SU-DHL-6 (cell line): ENCODE measurements at regions not wholly inside any gene's neighbourhood (a gene's known extent, or its start where the extent isn't known, plus 50 kb on each side); places are given as distances from the start of the nearest gene placed in this dataset.

Experiments
- H2AFZ ChIP-seq: fragments of 200-600 bp; sonication (generic); 2 replicates; pipeline ENCODE4 v1.6.1; 2014; ENCODE audit warnings: low read depth, mild to moderate bottlenecking, moderate library complexity, mixed read lengths, antibody characterized with exemption, low read length; ENCODE audit not compliant: severe bottlenecking
- H3F3A ChIP-seq: fragments of 200-600 bp; shearing (Covaris generic); 2 replicates; pipeline ENCODE4 v1.6.0; 2016; ENCODE audit warnings: antibody characterized with exemption, mild to moderate bottlenecking; ENCODE audit not compliant: insufficient read depth
- H3K27ac ChIP-seq: fragments of 200-600 bp; sonication (generic); 2 replicates; pipeline ENCODE4 v1.5.1; 2016; ENCODE audit warnings: low read depth, mild to moderate bottlenecking, low read length, moderate library complexity, mixed read lengths
- H3K27me3 ChIP-seq: fragments of 200-600 bp; sonication (generic), shearing (Covaris generic); 2 replicates; pipeline ENCODE4 v1.6.0; 2014; ENCODE audit warnings: mild to moderate bottlenecking, low read length
- H3K36me3 ChIP-seq: fragments of 200-600 bp; sonication (generic); 2 replicates; pipeline ENCODE4 v1.6.1; 2014; ENCODE audit warnings: mild to moderate bottlenecking, low read length, mixed read lengths
- H3K4me2 ChIP-seq: fragments of 300-600, 200-600 bp; shearing (Covaris generic), sonication (generic); 2 replicates; pipeline ENCODE4 v1.6.0; 2014; ENCODE audit warnings: low read length, low read depth, mild to moderate bottlenecking; ENCODE audit not compliant: poor library complexity, severe bottlenecking
- H3K4me3 ChIP-seq: fragments of 200-600 bp; sonication (generic); 2 replicates; pipeline ENCODE4 v1.5.1; 2014; ENCODE audit warnings: antibody characterized with exemption, low read length, mild to moderate bottlenecking, mixed read lengths; ENCODE audit not compliant: insufficient read depth, poor library complexity, severe bottlenecking
- H3K79me2 ChIP-seq: fragments of 200-600 bp; sonication (generic); 2 replicates; pipeline ENCODE4 v1.6.1; 2014; ENCODE audit warnings: mild to moderate bottlenecking, low read length, moderate library complexity; ENCODE audit not compliant: insufficient read depth
- H3K9ac ChIP-seq: fragments of 200-600 bp; sonication (generic); 2 replicates; pipeline ENCODE4 v1.7.0; 2014; ENCODE audit warnings: mild to moderate bottlenecking, low read length
- H3K9me2 ChIP-seq: fragments of 200-600 bp; sonication (generic); replicated peaks from 2 replicates; pipeline ENCODE4 v1.6.1; 2014; ENCODE audit warnings: low read length; ENCODE audit not compliant: insufficient read depth
- H3K9me3 ChIP-seq: fragments of 200-600 bp; sonication (generic); 2 replicates; pipeline ENCODE4 v1.6.1; 2014; ENCODE audit warnings: low read length, mixed read lengths; ENCODE audit not compliant: insufficient read depth
- H4K20me1 ChIP-seq: fragments of 200-600 bp; sonication (generic); 2 replicates; pipeline ENCODE4 v1.6.1; 2014; ENCODE audit warnings: low read depth, mild to moderate bottlenecking, antibody characterized with exemption, low read length, moderate library complexity, mixed read lengths
- CTCF ChIP-seq: fragments of 200-600 bp; sonication (generic); IDR thresholded peaks from one replicate; pipeline ENCODE4 v1.5.1; 2017; ENCODE audit warnings: antibody characterized with exemption, mild to moderate bottlenecking, low read length, moderate library complexity; ENCODE audit not compliant: insufficient read depth, poor library complexity, severe bottlenecking
- EZH2phosphoT487 ChIP-seq: fragments of 200-600 bp; sonication (generic), shearing (Covaris generic); conservative IDR thresholded peaks from 2 replicates; pipeline ENCODE4 v1.6.1; 2018; ENCODE audit warnings: mild to moderate bottlenecking, antibody characterized with exemption, low read length, moderate library complexity, mixed read lengths

- Histone ChIP-seq H3K4me2 (no peak overlapping the region), H3K27me3 (no peaks in the 10 kb centered on the region), H3F3A (no peaks in the 10 kb centered on the region), H3K79me2 (no peaks in the 10 kb centered on the region), H3K4me3 (no peak overlapping the region), H3K9me3 (no peaks in the 10 kb centered on the region), H3K27ac (no peak overlapping the region), H3K9me2 (no peaks in the 10 kb centered on the region), H3K36me3 (no peaks in the 10 kb centered on the region), H3K9ac (no peak overlapping the region), H4K20me1 (no peaks in the 10 kb centered on the region), H2AFZ (no peak overlapping the region)
- no peak for TF ChIP-seq EZH2phosphoT487
- TF ChIP-seq CTCF = no peak
These were observed 341.2 kb downstream of the GLRX3 start for GRCh38 chr10:130477360-130477759.

- no peaks in the 10 kb centered on the region for H3F3A ChIP-seq
- H4K20me1 ChIP-seq = no peaks in the 10 kb centered on the region
- H3K4me2 ChIP-seq = no peak overlapping the region
- H3K4me3 ChIP-seq = no peak overlapping the region
- no peak overlapping the region for H3K9ac ChIP-seq
- no peaks in the 10 kb centered on the region for H3K36me3 ChIP-seq
- no peaks in the 10 kb centered on the region for H3K9me2 ChIP-seq
- no peaks in the 10 kb centered on the region for H3K79me2 ChIP-seq
- no peak overlapping the region for H3K27ac ChIP-seq
- no peaks in the 10 kb centered on the region for H3K27me3 ChIP-seq
- TF ChIP-seq CTCF = no peak
- TF ChIP-seq EZH2phosphoT487 = no peak
- no peaks in the 10 kb centered on the region for H3K9me3 ChIP-seq
- H2AFZ ChIP-seq = no peak overlapping the region
These were observed 343.0 kb downstream of the GLRX3 start for GRCh38 chr10:130479146-130479545.

- Histone ChIP-seq H2AFZ (no peak overlapping the region), H3K4me3 (no peak overlapping the region), H3K79me2 (no peaks in the 10 kb centered on the region), H3K36me3 (no peaks in the 10 kb centered on the region), H3K9ac (no peak overlapping the region), H3K27me3 (no peaks in the 10 kb centered on the region), H3F3A (no peaks in the 10 kb centered on the region), H3K9me2 (no peaks in the 10 kb centered on the region), H4K20me1 (no peaks in the 10 kb centered on the region), H3K4me2 (no peak overlapping the region), H3K27ac (no peak overlapping the region), H3K9me3 (no peaks in the 10 kb centered on the region)
- TF ChIP-seq EZH2phosphoT487 (no peak), CTCF (no peak)
These were observed 343.7 kb downstream of the GLRX3 start for GRCh38 chr10:130479926-130480325.
